HL-60 (cell line): ENCODE measurements at regions not wholly inside any gene's neighbourhood (a gene's known extent, or its start where the extent isn't known, plus 50 kb on each side); places are given as distances from the start of the nearest gene placed in this dataset.

ENCODE experiments used
- DNase-seq, 2 experiments: peaks; one replicate each; pipeline ENCODE4 v3.0.0-alpha.2; 2010 to 2020; ENCODE audit warnings: low read depth in 1 of 2, low spot score in 1 of 2
- H3K27ac ChIP-seq: fragments of 250-450 bp; sonication (Bioruptor Pico); replicated peaks from 2 replicates; pipeline ENCODE4 v1.5.1; 2020; ENCODE audit warnings: mild to moderate bottlenecking, moderate library complexity
- H3K27me3 ChIP-seq: fragments of 250-450 bp; sonication (Bioruptor Pico); 2 replicates; pipeline ENCODE4 v1.5.1; 2021; ENCODE audit warnings: mild to moderate bottlenecking, moderate library complexity; ENCODE audit not compliant: insufficient read depth, poor library complexity, severe bottlenecking
- H3K4me3 ChIP-seq: replicated peaks from 2 replicates; pipeline ENCODE4 v1.5.1; 2011; ENCODE audit warnings: mild to moderate bottlenecking, control low read depth, low read length; ENCODE audit not compliant: insufficient read depth
- CTCF ChIP-seq: IDR thresholded peaks from one replicate; pipeline ENCODE4 v1.5.1; 2011; ENCODE audit warnings: low read length, control low read depth, inconsistent platforms; ENCODE audit not compliant: insufficient read depth
- GABPA ChIP-seq: IDR thresholded peaks from 2 replicates; pipeline ENCODE4 v1.6.1; 2012; ENCODE audit warnings: low read depth
- POLR2AphosphoS5 ChIP-seq: IDR thresholded peaks from 2 replicates; pipeline ENCODE4 v1.6.1; 2012; ENCODE audit warnings: low read depth
- REST ChIP-seq: IDR thresholded peaks from 2 replicates; pipeline ENCODE4 v1.6.1; 2012; ENCODE audit warnings: low read depth; ENCODE audit not compliant: insufficient replicate concordance
- SPI1 ChIP-seq: IDR thresholded peaks from 2 replicates; pipeline ENCODE4 v1.6.1; 2012; ENCODE audit warnings: low read depth, mild to moderate bottlenecking, borderline replicate concordance

GRCh38 chr13:106797081-106797640, 229.2 kb upstream of the ARGLU1 start:
- Histone ChIP-seq H3K27ac (no peak overlapping the region), H3K27me3 (no peaks in the 10 kb centered on the region), H3K4me3 (no peak overlapping the region)
- DNase-seq: no peak
- TF ChIP-seq POLR2AphosphoS5 (no peak), CTCF (no peak), SPI1 (no peak)

GRCh38 chr13:106796280-106797047, 228.5 kb upstream of the ARGLU1 start:
- Histone ChIP-seq H3K4me3 (no peak overlapping the region), H3K27ac (no peak overlapping the region), H3K27me3 (no peaks in the 10 kb centered on the region)
- TF ChIP-seq CTCF (no peak), SPI1 (no peak), GABPA (no peak), POLR2AphosphoS5 (no peak), REST (no peak)
- no peak for DNase-seq

GRCh38 chr13:106795847-106796246, 227.9 kb upstream of the ARGLU1 start:
- DNase-seq: no peak
- H3K4me3 ChIP-seq: no peak overlapping the region
- no peaks in the 10 kb centered on the region for H3K27me3 ChIP-seq
- H3K27ac ChIP-seq: no peak overlapping the region
- no peak for TF ChIP-seq REST
- TF ChIP-seq CTCF: no peak

- Histone ChIP-seq H3K4me3 (no peak overlapping the region), H3K27me3 (no peaks in the 10 kb centered on the region), H3K27ac (no peak overlapping the region)
- no peak for DNase-seq
- TF ChIP-seq POLR2AphosphoS5: no peak
- no peak for TF ChIP-seq SPI1
- no peak for TF ChIP-seq REST
- TF ChIP-seq GABPA: no peak
Measured at GRCh38 chr13:106794117-106794516, 226.2 kb upstream of the ARGLU1 start.
